OCI-LY7 (cell line): ENCODE measurements at regions not wholly inside any gene's neighbourhood (a gene's known extent, or its start where the extent isn't known, plus 50 kb on each side); places are given as distances from the start of the nearest gene placed in this dataset.

Experiments
- BruUV-seq: library from RNA; stranded (reverse); fragments of 400-500 nt; replicated peaks from 2 replicates; lab custom pipeline; 2021; lab: Mats Ljungman, UMichigan
- CTCF ChIA-PET: fragments of 300-600 bp; sonication (Branson Sonifier 250); formaldehyde crosslinking; loops from one replicate; lab custom pipeline; 2022; ENCODE audit warnings: antibody characterized with exemption; ENCODE audit not compliant: unreplicated experiment; lab: Charles Lee
- POLR2A ChIA-PET: fragments of 300-600 bp; sonication (Branson Sonifier 250); formaldehyde crosslinking; loops from one replicate; lab custom pipeline; 2022; ENCODE audit warnings: antibody characterized with exemption; lab: Charles Lee
- DNase-seq: peaks from one replicate; pipeline ENCODE4 v3.0.0-alpha.2; 2015; ENCODE audit warnings: low spot score
- H2AFZ ChIP-seq: fragments of 200-600 bp; sonication (generic), shearing (Covaris generic); 2 replicates; pipeline ENCODE4 v1.6.1; 2014; ENCODE audit warnings: mild to moderate bottlenecking, antibody characterized with exemption, low read length, moderate library complexity
- H3K27ac ChIP-seq: fragments of 200-600 bp; sonication (generic); 2 replicates; pipeline ENCODE4 v1.5.1; 2014; ENCODE audit warnings: mixed run types, low read depth, mild to moderate bottlenecking, moderate library complexity, low read length, inconsistent platforms; ENCODE audit not compliant: poor library complexity, severe bottlenecking
- H3K36me3 ChIP-seq: fragments of 200-600 bp; sonication (generic); 2 replicates; pipeline ENCODE4 v1.6.1; 2014; ENCODE audit warnings: mild to moderate bottlenecking, antibody characterized with exemption, low read length, moderate library complexity, mixed read lengths; ENCODE audit not compliant: insufficient read depth
- H3K4me1 ChIP-seq: fragments of 200-600 bp; sonication (generic); 2 replicates; pipeline ENCODE4 v1.5.1; 2014; ENCODE audit warnings: mild to moderate bottlenecking, low read length; ENCODE audit not compliant: insufficient read depth, poor library complexity, severe bottlenecking
- H3K4me2 ChIP-seq: fragments of 200-600 bp; sonication (generic); 2 replicates; pipeline ENCODE4 v1.6.1; 2014; ENCODE audit warnings: mild to moderate bottlenecking, low read length
- H3K4me3 ChIP-seq: fragments of 200-600 bp; sonication (generic); 2 replicates; pipeline ENCODE4 v1.5.1; 2014; ENCODE audit warnings: mild to moderate bottlenecking, low read depth, low read length; ENCODE audit not compliant: poor library complexity, severe bottlenecking
- H3K79me2 ChIP-seq: fragments of 200-600 bp; sonication (generic); 2 replicates; pipeline ENCODE4 v1.6.1; 2016; ENCODE audit warnings: low read depth, mild to moderate bottlenecking, low read length, moderate library complexity, mixed read lengths; ENCODE audit not compliant: insufficient read depth
- H3K9me2 ChIP-seq: fragments of 200-600 bp; sonication (generic); 2 replicates; pipeline ENCODE4 v1.6.1; 2016; ENCODE audit warnings: mild to moderate bottlenecking, low read length, mixed read lengths; ENCODE audit not compliant: insufficient read depth
- H3K9me3 ChIP-seq: fragments of 200-600 bp; sonication (generic); 2 replicates; pipeline ENCODE4 v1.6.1; 2014; ENCODE audit warnings: mild to moderate bottlenecking, mixed run types, low read length, mixed read lengths
- H4K20me1 ChIP-seq: fragments of 200-600 bp; sonication (generic); 2 replicates; pipeline ENCODE4 v1.6.1; 2014; ENCODE audit warnings: mild to moderate bottlenecking, antibody characterized with exemption, low read length, moderate library complexity, mixed read lengths; ENCODE audit not compliant: insufficient read depth
- EZH2phosphoT487 ChIP-seq: fragments of 200-600 bp; sonication (generic); IDR thresholded peaks from 2 replicates; pipeline ENCODE4 v1.6.1; 2018; ENCODE audit warnings: low read depth, borderline replicate concordance, mild to moderate bottlenecking, mixed run types, antibody characterized with exemption, low read length, moderate library complexity, mixed read lengths
- intact Hi-C: fragments of 100-400 bp; cut with micrococcal nuclease; formaldehyde crosslinking; loops from one replicate; pipeline ENCODE4 v1.10.0; 2022; ENCODE audit not compliant: unreplicated experiment
- TF ChIP-seq, protein P1 (sequence below): fragments of 200-600 bp; sonication (generic); conservative IDR thresholded peaks from 2 replicates; pipeline ENCODE4 v1.5.1; 2014; ENCODE audit warnings: mild to moderate bottlenecking, antibody characterized with exemption, low read length, moderate library complexity, mixed read lengths

- no peak overlapping the region for H3K4me3 ChIP-seq
- no peak overlapping the region for H2AFZ ChIP-seq
- DNase-seq = no peak
- H3K9me3 ChIP-seq = no peaks in the 10 kb centered on the region
- POLR2A ChIA-PET = interaction anchor here (0.7 kb wide), 1 partner anchor 11 kb away, joined by 4 read pairs; no protein-coding TSS in a partner anchor
- no peaks in the 10 kb centered on the region for H3K4me1 ChIP-seq
- BruUV-seq = no TSS peak
- no peaks in the 10 kb centered on the region for H3K36me3 ChIP-seq
- H3K79me2 ChIP-seq = no peaks in the 10 kb centered on the region
- H4K20me1 ChIP-seq = no peaks in the 10 kb centered on the region
- H3K4me2 ChIP-seq = no peak overlapping the region
- CTCF ChIA-PET = no interaction called here
- no peak overlapping the region for H3K27ac ChIP-seq
- H3K9me2 ChIP-seq = no peaks in the 10 kb centered on the region
- TF ChIP-seq, protein P1, sequence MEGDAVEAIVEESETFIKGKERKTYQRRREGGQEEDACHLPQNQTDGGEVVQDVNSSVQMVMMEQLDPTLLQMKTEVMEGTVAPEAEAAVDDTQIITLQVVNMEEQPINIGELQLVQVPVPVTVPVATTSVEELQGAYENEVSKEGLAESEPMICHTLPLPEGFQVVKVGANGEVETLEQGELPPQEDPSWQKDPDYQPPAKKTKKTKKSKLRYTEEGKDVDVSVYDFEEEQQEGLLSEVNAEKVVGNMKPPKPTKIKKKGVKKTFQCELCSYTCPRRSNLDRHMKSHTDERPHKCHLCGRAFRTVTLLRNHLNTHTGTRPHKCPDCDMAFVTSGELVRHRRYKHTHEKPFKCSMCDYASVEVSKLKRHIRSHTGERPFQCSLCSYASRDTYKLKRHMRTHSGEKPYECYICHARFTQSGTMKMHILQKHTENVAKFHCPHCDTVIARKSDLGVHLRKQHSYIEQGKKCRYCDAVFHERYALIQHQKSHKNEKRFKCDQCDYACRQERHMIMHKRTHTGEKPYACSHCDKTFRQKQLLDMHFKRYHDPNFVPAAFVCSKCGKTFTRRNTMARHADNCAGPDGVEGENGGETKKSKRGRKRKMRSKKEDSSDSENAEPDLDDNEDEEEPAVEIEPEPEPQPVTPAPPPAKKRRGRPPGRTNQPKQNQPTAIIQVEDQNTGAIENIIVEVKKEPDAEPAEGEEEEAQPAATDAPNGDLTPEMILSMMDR = no peak
- TF ChIP-seq EZH2phosphoT487 = no peak
- intact Hi-C loops = no loop called here
Measured at GRCh38 chr1:69400128-69400527, 167.6 kb upstream of the LRRC7 start.

- Histone ChIP-seq H3K9me2 (no peaks in the 10 kb centered on the region), H3K9me3 (no peaks in the 10 kb centered on the region), H3K36me3 (no peaks in the 10 kb centered on the region), H3K4me1 (no peaks in the 10 kb centered on the region), H3K4me2 (no peak overlapping the region), H4K20me1 (no peaks in the 10 kb centered on the region), H3K27ac (no peak overlapping the region), H2AFZ (no peak overlapping the region), H3K4me3 (no peak overlapping the region), H3K79me2 (no peaks in the 10 kb centered on the region)
- no TSS peak for BruUV-seq
- ChIA-PET POLR2A (interaction anchor here (0.6 kb wide), 1 partner anchor 18 kb away, joined by 4 read pairs; no protein-coding TSS in a partner anchor), CTCF (no interaction called here)
- no peak for DNase-seq
- intact Hi-C loops = no loop called here
- TF ChIP-seq, protein P1 = no peak
- TF ChIP-seq EZH2phosphoT487 = no peak
Measured at GRCh38 chr1:69401879-69402278, 165.8 kb upstream of the LRRC7 start.

- no peak overlapping the region for H3K4me3 ChIP-seq
- H3K9me3 ChIP-seq = no peaks in the 10 kb centered on the region
- no peaks in the 10 kb centered on the region for H3K79me2 ChIP-seq
- no peaks in the 10 kb centered on the region for H3K9me2 ChIP-seq
- no peak for DNase-seq
- no peaks in the 10 kb centered on the region for H3K4me1 ChIP-seq
- BruUV-seq = no TSS peak
- no peaks in the 10 kb centered on the region for H4K20me1 ChIP-seq
- no peak overlapping the region for H3K27ac ChIP-seq
- no peak overlapping the region for H3K4me2 ChIP-seq
- ChIA-PET CTCF (no interaction called here), POLR2A (interaction anchor here (1.3 to 1.8 kb wide), 2 partner anchors 16 to 18 kb away, joined by 3 to 7 read pairs; no protein-coding TSS in a partner anchor)
- H3K36me3 ChIP-seq = no peaks in the 10 kb centered on the region
- H2AFZ ChIP-seq = no peak overlapping the region
- TF ChIP-seq, protein P1 = no peak
- TF ChIP-seq EZH2phosphoT487 = no peak
- intact Hi-C loops = no loop called here
Measured at GRCh38 chr1:69403756-69404320, 163.9 kb upstream of the LRRC7 start.
